ENCODE measurements at regions not wholly inside any gene's neighbourhood (a gene's known extent, or its start where the extent isn't known, plus 50 kb on each side); places are given as distances from the start of the nearest gene placed in this dataset.

GRCh38 chr5:163373436-163374084 is 63.8 kb upstream of the CCNG1 start:
- DNase-seq (ENCODE audit: low read depth): no peak
- TF ChIP-seq CTCF (IDR thresholded peaks at IDR 0.05; ENCODE audit: insufficient read depth, low read length): no peak
- H3K4me3 ChIP-seq (ENCODE audit: low read depth, low read length): no peak overlapping the region

- no peak overlapping the region for H3K4me3 ChIP-seq (ENCODE audit: low read depth, low read length)
- no peak for DNase-seq (ENCODE audit: low read depth)
- TF ChIP-seq CTCF (IDR thresholded peaks at IDR 0.05; ENCODE audit: insufficient read depth, low read length): no peak
Observed at GRCh38 chr5:163377982-163378381, 59.4 kb upstream of the CCNG1 start.

- no peak for TF ChIP-seq CTCF (IDR thresholded peaks at IDR 0.05; ENCODE audit: insufficient read depth, low read length)
- DNase-seq (ENCODE audit: low read depth): peak; percentile 94
- no peak overlapping the region for H3K4me3 ChIP-seq (ENCODE audit: low read depth, low read length)
Observed at GRCh38 chr5:163379298-163380155, 57.9 kb upstream of the CCNG1 start.

GRCh38 chr5:163381832-163382231 is 55.6 kb upstream of the CCNG1 start:
- H3K4me3 ChIP-seq (ENCODE audit: low read depth, low read length): no peak overlapping the region
- no peak for TF ChIP-seq CTCF (IDR thresholded peaks at IDR 0.05; ENCODE audit: insufficient read depth, low read length)
- no peak for DNase-seq (ENCODE audit: low read depth)

GRCh38 chr5:163383754-163384153 is 53.6 kb upstream of the CCNG1 start:
- DNase-seq (ENCODE audit: low read depth): no peak
- TF ChIP-seq CTCF (IDR thresholded peaks at IDR 0.05; ENCODE audit: insufficient read depth, low read length): no peak
- no peak overlapping the region for H3K4me3 ChIP-seq (ENCODE audit: low read depth, low read length)

- TF ChIP-seq CTCF (IDR thresholded peaks at IDR 0.05; ENCODE audit: insufficient read depth, low read length): no peak
- H3K4me3 ChIP-seq (ENCODE audit: low read depth, low read length): no peak overlapping the region
- DNase-seq (ENCODE audit: low read depth): no peak
Observed at GRCh38 chr5:163384669-163385068, 52.7 kb upstream of the CCNG1 start.
